DMS53 treated with DMSO at 0.1 percent for 48 hours (cell line): ENCODE measurements at regions not wholly inside any gene's neighbourhood (a gene's known extent, or its start where the extent isn't known, plus 50 kb on each side); places are given as distances from the start of the nearest gene placed in this dataset.

Source experiments
- DNase-seq: peaks from one replicate; lab custom pipeline; 2025; ENCODE audit not compliant: unreplicated experiment; lab: John Stamatoyannopoulos, UW

DNA sequence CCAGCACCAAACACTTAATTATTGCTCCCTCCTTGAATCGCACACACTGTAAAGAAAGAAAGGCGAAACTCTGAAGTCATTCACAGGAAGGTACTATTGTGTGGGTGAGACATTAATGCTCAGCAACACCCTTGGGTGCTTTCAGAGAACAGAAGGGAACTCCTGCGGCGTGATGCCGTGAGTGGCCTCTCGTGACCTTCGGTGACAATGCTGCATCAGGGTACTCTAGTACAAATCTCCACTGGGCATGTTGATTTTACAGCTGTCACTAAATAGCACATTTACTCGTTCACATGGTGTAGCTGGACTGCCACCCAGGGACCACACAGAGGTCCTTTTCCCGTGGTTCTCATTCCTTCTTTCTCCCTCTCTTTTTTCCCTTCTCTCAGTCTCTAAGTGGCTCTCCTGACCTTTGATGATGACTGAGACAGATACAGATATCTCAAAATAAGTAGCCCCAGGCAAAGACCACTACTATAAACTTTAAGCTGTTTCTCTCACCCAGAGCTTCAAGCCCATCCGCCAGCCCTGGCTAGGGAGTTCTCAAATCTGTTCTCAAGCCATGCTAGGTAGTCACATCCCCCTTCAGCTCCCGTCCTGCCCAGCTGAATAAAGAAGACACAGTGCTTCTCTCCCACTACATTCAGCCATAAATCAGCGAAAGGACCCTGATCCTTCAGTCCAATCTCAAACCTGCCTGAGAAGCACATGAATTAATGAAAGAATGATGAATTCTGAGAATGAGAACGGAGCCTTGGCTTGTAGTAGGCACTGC is 223.4 kb upstream of the FMN2 start:
- DNase-seq = no peak

DNA sequence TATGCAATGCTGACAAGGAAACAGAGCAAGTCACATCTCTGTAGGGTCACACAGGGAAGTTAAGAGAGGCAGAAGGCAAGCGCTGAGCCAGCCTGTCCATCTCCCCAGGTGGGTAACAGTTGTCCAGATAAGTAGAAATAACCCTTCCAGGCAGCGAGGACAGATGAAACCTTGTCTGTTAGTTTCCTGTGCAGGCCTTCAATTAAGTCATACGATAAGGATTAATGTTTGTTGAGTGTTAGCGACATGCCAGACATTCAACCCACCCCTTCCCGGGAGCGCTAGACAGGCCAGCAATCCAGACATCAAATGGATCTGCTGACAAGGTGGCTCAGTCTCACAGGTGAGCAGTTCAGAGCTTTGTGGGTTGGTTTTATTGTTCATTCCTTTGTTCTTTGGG is 221.5 kb upstream of the FMN2 start:
- no peak for DNase-seq

- DNase-seq = no peak
Measured at GRCh38 chr1:239872626-239873025, 219.1 kb upstream of the FMN2 start.

- DNase-seq = no peak
Measured at GRCh38 chr1:239874831-239875230, 216.9 kb upstream of the FMN2 start.

DNA sequence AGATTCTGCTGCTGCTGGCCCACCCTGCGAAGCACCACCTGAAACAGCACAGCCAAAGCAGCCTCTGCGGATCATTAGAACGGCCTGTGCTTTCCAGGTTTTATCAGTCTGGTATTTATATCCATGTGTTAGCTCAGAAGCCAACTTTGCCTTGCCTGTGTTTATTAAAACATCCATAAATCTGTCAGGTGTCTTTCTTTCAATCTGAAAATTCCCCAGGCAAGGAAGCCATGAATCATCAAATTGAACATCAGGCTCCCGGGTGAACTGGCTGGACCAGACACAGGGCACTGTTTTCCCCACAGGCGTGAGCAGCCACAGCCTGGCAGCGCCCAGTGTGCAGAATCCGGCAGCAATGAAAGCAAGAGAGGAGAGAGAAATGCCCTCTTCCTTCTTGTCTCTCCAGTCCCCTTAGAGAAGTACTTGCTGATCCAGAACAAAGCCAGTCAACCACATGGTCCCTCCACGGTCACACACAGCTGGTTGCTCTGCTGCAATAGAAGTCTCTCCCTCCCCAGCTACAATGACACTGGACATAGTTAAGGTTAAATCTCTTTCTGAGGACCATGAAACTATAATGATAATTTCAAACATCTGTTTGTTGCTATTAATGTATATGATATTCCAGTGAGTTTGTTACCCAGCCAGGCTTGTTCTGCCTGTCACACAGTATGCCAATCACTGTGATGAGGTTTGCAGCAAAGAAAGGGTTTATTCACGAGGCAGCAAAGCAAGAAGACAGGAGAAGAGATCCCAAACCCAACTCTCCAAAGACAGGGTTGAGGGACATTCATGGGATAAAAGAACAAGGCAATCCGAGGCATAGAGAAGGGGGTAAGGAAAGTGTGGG is 212.1 kb upstream of the FMN2 start:
- DNase-seq = no peak

DNA sequence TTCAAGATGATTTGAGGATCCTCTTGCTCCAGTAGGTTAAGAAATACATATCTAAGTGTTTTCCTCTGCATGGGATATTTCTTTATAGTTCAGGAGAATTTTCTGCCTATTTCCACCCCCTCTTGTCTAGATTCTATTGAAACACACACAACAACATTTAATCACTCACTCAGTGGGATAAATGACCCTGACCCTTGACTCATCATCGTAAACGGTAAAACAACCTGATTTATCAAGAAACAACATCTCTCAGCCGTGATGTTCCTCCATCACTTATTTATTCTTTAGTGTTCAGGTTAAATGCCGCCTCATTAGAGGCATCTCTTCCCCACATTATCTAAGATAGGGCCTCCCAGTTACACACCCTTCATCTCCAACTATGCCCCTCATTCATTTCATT is 208.7 kb upstream of the FMN2 start:
- DNase-seq = no peak

- no peak for DNase-seq
Measured at GRCh38 chr1:239884796-239885195, 206.9 kb upstream of the FMN2 start.

DNA sequence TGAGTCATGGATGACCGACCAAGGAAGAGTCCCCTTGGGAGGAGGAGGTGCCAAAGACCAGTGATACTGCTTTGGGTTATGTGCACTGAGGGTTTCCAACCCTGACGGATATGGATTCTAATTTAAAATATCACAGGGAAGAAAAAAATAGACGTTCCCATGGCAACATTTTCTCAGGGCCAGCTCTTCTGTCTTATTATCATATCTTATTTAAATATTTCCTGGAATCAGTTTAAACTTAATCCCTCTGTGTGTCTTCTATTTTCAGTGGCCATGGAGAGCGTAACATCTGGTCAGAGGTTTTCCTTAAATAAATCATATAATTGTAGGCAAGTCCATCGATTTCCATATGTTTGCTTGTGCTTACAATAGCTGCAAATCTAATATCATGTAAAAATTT is 205.4 kb upstream of the FMN2 start:
- DNase-seq = no peak

GRCh38 chr1:239888639-239889038 is 203.0 kb upstream of the FMN2 start:
- DNase-seq = no peak

- no peak for DNase-seq
Measured at GRCh38 chr1:239891621-239892358, 199.9 kb upstream of the FMN2 start.

- DNase-seq = no peak
Measured at GRCh38 chr1:239892602-239893001, 199.1 kb upstream of the FMN2 start.

DNA sequence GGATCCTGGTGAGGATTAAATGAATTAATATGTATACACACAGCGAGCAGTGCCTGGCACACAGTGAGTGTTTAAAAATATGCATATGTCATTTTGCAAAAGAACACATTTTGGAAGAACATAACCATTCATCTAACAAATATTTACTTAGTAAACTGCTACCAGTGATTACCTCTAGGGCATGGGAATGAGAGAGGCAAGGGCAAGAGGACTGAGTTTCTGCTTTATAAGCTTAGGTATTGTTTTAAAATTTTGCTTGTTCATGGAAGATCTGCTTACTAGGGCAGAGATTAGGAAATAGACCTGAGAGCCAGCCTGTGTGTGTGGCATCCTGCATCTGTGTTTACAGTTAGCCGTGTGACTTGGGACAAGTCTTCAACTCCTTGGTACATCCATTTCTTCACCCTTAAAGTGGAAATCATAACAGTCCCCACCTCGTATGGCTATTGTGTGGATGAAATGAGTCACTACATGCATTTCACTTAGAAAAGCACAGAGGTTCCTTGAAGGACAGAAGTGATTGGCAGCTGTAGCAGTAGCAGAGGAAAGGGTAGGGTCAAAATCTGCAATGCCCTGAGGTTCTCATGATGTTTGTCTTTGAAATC is 198.5 kb upstream of the FMN2 start:
- DNase-seq = no peak

- no peak for DNase-seq
Measured at GRCh38 chr1:239896569-239896968, 195.1 kb upstream of the FMN2 start.

DNA sequence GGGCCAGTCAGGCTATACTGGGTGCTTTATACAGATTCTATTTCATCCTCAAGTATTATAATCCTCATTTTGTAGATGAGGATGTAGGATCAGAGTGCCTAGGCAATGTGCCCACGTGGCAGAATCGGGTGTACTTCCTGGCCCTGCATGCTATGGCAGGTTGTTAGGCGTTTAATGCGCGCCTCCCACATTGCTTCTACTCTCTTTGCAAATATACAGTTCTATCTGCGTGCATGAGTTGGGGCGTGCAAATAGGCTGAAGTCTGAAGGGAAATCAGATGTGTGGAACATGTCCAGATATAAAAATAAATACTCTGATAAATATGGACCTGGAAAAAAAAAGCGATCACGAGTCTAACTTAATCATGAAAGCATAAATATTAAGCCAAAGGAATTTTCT is 194.7 kb upstream of the FMN2 start:
- DNase-seq = no peak

GRCh38 chr1:239897458-239897857 is 194.2 kb upstream of the FMN2 start:
- DNase-seq = no peak

DNA sequence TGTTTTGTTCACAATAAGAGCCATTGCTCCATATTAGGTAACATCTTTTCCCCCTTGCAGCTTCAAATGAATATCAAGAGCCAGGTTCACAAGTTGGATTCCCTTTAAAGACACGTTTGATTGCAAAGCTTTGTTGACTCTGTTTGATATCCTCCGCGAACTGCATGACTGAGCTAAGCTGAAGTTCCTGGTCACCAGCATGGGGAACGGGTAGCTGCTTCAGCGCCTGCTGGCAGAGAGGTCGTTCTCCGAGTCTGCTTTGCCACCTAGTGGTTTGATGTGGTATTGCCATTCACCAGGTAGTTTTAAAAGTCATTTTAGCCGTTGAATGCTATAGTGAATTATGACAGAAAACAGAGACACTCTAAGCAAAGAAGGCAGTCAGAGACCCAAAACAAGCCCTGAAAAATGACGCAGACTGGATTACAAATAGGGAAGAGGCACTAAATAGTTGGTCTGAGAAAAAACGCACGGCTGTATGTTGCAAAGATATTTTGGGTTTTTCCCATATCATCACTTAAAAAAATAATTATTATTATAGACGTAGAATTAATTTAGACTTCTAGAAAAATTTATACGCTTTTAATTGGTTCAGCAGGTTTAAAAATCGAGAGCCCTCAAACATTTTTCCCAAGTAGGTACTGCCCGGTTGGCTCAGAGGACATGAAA is 193.5 kb upstream of the FMN2 start:
- peak; percentile 87 for DNase-seq

- no peak for DNase-seq
Measured at GRCh38 chr1:239899747-239900146, 191.9 kb upstream of the FMN2 start.

DNA sequence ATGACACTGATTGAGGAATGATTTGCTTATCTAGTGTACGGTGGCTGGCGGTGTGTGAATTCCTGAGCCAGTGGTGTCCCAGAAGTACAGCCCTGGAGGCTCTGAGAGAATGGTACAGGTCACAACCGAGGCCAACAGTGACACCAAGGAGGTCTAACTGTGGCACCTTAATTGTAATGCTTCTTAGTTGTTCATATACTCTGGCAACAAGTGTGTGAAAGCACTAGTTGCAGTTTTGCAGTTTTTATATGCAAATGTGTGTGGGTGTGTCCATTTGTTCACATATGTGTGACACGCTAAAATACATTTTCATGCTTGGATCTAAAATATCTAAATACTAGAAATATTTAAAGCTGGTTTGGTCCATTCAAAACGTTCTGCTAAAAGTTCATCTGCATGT is 185.3 kb upstream of the FMN2 start:
- DNase-seq = no peak

DNA sequence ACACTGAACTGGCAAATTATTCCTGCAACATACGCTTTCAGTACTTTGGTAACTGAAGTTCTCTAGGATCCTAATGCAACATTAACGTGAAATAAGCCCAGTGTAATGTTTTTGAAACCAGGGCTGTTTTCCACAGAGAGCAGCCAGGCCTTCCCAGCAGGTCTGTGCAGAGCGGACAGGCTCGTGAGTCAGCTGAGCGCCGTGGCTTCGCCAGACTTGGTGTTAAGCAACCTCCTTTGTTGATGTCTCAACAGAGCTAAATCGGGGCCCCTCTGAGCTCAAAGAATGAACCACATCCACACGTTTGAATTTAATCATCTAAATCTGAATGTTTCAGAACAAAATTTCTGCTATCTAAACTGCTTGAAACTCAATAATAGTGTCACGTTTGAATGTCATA is 181.8 kb upstream of the FMN2 start:
- no peak for DNase-seq

DNA sequence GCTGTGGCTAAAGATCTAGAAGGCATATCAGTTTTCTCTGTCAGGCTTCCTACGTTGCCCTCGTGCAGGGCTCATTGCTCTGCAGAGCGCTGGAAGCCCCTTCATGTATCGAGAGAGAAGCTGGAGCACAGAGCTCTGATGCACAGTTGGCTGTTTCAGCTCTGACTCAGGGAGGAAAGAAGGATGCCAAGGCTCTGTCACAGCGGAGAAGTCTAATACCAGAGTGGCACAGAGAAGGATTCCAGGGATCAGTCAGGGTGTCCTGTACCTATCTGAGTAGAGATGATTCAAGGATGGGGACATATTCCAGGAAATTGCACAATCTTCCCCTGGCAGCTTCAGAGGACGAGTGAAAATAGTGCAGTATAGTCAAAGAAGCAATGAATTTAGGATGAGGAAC is 179.2 kb upstream of the FMN2 start:
- DNase-seq = no peak

- no peak for DNase-seq
Measured at GRCh38 chr1:239913141-239913585, 178.5 kb upstream of the FMN2 start.
